22Rv1 (cell line): ENCODE measurements at regions not wholly inside any gene's neighbourhood (a gene's known extent, or its start where the extent isn't known, plus 50 kb on each side); places are given as distances from the start of the nearest gene placed in this dataset.

ENCODE experiments used
- ZFX ChIP-seq: fragments of 450-650 bp; IDR thresholded peaks from 2 replicates; pipeline ENCODE4 v1.6.1; 2017; ENCODE audit warnings: antibody characterized with exemption, borderline replicate concordance
- TF ChIP-seq, protein P1 (sequence below): fragments of 450-650 bp; IDR thresholded peaks from 2 replicates; pipeline ENCODE4 v1.5.1; 2017; ENCODE audit warnings: mild to moderate bottlenecking

GRCh38 chr11:33967451-33967850 lies 75.6 kb upstream of the LMO2 start:
- TF ChIP-seq, protein P1, sequence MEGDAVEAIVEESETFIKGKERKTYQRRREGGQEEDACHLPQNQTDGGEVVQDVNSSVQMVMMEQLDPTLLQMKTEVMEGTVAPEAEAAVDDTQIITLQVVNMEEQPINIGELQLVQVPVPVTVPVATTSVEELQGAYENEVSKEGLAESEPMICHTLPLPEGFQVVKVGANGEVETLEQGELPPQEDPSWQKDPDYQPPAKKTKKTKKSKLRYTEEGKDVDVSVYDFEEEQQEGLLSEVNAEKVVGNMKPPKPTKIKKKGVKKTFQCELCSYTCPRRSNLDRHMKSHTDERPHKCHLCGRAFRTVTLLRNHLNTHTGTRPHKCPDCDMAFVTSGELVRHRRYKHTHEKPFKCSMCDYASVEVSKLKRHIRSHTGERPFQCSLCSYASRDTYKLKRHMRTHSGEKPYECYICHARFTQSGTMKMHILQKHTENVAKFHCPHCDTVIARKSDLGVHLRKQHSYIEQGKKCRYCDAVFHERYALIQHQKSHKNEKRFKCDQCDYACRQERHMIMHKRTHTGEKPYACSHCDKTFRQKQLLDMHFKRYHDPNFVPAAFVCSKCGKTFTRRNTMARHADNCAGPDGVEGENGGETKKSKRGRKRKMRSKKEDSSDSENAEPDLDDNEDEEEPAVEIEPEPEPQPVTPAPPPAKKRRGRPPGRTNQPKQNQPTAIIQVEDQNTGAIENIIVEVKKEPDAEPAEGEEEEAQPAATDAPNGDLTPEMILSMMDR: no peak
- TF ChIP-seq ZFX: no peak
